Activated T-cell treated with anti-CD3 and anti-CD28 coated beads for 4 hours (primary cell): ENCODE measurements at regions not wholly inside any gene's neighbourhood (a gene's known extent, or its start where the extent isn't known, plus 50 kb on each side); places are given as distances from the start of the nearest gene placed in this dataset.

Experiments used
- DNase-seq: peaks from one replicate; pipeline ENCODE4 v3.0.0-alpha.2; 2020

DNA sequence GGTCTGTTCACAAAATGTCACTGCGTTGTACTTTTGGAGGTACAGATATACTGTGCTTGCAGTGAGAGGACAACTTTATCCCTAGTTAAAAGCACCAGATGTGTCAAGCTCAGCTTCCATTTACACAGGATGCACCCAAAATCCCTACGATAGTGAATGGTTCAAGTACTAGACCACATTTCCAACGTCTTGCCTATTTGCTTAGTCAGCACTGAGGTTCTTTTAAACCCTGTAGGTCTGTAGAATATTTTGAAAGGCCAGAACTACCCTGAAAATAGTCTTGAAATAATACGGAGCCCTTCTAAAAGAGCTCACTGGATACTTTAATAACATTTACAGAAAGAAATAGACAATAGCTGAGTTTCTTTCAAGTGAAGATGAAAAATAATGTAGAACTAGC, 466.1 kb downstream of the FUT8 start:
- no peak for DNase-seq

- no peak for DNase-seq
Measured at GRCh38 chr14:65879248-65880009, 466.9 kb downstream of the FUT8 start.

GRCh38 chr14:65880507-65880906, 468.0 kb downstream of the FUT8 start:
- DNase-seq: no peak

DNA sequence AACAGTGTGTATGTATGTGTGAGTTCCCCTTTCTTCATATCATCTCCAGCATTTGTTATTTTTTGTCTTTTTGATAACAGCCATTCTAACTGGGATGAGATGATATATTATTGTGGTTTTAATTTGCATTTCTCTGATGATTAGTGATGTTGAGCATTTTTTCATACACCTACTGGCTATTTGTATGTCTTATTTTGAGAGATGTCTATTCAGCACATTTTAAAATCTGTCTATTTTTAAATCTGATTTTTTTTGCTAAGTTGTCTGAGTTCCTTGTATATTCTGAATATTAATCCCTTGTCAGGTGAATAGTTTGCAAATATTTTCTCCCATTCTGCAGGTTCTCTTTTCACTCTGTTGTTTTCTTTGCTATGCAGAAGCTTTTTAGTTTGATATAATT, 469.1 kb downstream of the FUT8 start:
- DNase-seq: no peak

GRCh38 chr14:65888677-65889076, 476.1 kb downstream of the FUT8 start:
- DNase-seq: no peak

DNA sequence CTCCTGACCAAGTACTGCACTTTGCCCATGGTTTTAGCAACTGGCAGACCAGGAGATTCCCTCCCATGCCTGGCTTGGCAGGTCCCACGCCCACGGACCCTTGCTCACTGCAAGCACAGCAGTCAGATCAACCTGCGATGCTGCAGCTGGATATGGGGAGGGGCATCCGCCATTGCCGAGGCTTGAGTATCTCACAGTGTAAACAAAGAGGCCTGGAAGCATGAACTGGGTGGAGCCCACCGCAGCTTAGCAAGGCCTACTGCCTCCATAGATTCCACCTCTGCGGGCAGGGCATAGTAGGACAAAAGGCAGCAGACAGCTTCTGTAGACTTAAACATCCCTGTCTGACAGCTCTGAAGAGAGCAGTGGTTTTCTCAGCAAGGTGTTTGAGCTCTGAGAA, 479.8 kb downstream of the FUT8 start:
- DNase-seq: no peak

DNA sequence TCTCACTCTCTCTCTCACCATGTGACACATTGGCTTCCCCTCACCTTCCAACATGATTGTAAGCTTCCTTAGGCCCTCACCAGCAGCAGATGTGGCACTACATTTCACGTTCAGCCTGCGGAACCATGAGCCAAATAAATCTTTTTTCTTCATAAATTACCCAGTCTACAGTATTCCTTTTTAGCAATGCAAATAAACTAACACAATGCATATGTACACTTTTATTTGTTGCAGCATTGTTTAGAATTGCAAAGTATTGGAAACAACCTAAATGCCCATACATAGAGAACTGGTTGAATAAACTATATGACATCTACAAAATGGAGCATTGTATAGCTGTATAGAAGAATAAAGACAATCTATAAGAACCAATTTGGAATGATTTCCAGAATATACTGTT, 487.6 kb downstream of the FUT8 start:
- DNase-seq: no peak

GRCh38 chr14:65901595-65901994, 489.1 kb downstream of the FUT8 start:
- DNase-seq: no peak

DNA sequence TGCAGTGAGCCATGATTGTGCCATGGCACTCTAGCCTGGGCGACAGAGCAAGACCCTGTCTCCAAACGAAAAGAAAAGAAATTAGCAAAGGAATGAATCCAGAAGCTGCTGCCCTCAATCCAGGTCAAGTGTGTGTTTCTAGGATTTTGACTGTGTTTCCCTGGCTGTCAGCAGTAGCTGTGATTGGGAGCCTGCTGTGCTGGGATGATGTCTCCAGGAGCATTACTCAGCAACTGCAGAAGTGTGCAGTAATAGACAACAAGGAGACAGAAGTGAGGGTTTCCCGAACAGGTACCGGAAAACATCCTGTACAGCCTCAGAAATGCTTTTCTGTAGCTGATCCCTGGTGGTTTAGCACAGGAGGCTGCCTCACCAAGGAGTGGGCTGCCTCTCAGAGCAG, 492.5 kb downstream of the FUT8 start:
- DNase-seq: no peak

DNA sequence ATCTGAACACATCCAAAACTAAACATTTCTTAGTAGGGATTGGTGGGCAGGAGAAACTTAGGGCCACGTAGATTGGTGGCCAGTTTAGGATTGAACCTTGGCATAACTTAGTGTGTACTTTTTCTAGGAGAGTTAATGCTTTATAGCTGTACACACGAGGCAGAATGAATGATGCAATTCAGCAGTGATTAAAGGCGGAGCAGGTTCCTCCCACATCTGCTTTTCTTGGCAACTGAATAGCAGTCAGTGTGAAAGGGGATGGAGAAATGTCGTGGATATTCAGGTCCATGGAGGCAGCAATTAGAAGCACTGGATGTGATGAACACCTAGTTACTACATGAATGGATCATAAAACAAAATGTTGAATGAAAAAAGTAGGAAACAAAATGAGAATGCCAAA, 493.8 kb downstream of the FUT8 start:
- no peak for DNase-seq

- DNase-seq: no peak
Measured at GRCh38 chr14:65906948-65907347, 494.4 kb downstream of the FUT8 start.

GRCh38 chr14:65910108-65910786, 497.7 kb downstream of the FUT8 start:
- no peak for DNase-seq

GRCh38 chr14:65915125-65915524, 502.6 kb downstream of the FUT8 start:
- no peak for DNase-seq

GRCh38 chr14:65916055-65916454, 503.5 kb downstream of the FUT8 start:
- DNase-seq: no peak

GRCh38 chr14:65920996-65921395, 508.5 kb downstream of the FUT8 start:
- DNase-seq: no peak

- DNase-seq: no peak
Measured at GRCh38 chr14:65922142-65922541, 509.6 kb downstream of the FUT8 start.

DNA sequence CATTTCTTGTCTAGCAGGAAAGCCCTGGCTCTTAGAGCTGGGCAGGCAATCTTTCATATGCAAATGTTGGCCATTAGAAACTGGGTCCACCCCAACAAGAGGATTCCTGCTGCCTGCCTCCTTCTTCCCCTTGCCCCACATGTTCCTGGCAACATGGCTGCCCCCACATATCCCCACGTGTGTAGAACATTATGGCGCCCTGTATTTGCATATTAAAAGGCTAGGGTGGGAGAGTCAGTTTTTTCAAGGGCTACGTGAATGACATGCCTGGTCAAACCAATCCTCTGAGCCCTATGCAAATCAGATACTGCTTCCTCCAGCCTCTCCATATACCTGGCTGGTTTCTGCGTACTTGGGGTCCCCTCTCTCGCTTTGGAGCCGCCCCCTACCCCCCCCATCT, 514.0 kb downstream of the FUT8 start:
- DNase-seq: no peak

DNA sequence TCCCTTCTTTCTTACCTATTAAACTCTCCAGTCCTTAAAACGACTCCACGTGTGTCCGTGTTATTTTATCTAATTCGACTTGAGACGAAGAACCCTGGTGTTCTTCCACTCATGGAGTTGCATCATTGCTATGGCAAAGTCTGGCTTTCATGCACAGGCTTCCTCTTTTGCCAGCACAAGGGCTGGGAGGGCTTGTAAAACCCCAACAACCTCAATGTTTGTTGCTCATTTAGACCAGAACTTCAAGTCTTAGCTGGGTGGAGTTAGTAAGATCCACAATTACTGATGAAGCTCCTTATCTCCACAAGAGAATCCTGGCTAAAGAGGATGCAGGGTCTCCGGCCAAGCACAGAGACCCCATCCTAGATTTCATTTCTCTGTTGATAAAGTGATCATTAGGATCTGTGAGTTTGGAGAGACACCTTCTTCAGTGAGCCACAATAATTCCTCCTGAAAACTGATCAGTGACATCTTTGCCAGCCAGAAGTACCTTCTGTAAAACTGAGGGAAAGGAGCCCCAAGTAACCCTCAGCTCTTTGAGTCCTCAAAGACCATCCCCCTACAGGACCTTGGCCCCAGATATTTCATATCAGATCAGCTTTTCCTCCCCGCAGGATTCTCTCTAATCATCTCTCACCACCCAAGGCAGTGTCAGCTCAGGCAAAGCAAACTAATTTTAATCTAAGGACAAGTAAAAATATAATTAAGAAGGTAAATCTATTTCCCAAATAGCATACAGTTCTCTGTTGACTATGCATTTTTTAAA, 514.6 kb downstream of the FUT8 start:
- no peak for DNase-seq

GRCh38 chr14:65927931-65928356, 515.4 kb downstream of the FUT8 start:
- peak; percentile 47 for DNase-seq

DNA sequence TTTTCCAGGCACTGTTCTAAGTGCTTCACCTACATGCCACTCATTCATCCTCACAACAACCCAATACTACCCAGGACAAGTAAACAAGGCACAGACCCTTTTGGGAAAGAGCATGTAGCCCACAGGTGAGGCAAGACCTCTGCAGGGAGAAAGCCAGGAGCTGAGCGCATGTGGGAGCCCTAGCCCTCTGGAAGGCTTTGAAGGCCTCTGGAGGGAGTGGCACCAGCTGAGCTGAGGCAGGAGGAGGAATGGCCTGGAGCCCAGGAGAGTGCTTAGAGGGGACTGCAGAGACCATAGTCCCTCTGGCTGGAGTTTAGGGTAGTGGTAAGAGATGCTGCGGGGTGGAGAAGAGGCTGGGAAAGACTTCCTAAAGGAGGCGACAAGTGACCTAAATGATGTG, 516.5 kb downstream of the FUT8 start:
- DNase-seq: no peak

DNA sequence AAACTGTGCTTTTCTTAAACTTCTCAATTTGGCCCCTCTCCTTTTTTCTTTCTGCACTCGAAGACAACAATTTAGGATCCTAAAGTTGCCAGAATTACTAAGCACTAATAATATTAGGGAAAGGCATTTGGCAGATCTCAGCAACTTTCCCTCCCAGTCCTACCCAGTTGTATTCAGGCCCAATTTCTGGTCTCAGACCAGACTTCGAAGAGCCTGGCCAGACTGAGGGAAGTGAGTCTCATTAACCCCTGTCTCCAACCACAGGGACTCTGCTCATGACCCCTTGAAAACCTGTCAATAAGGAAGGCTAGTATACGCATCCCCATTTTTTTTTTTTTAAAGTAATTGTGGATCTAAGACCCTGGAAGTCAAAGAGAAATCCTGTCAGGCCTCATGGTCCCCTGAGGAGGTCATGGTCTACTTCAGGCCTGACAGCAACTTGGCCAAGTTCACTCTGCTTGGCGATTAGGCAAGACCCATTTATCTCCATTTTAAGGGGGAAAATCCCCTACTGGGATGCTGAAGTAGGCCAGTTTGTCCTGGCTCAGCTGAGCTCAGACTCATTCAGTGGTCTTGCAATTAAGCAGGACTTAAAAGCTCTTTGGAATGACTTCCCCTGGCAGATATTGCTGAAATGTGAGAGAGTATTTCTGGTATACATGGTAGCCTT, 521.0 kb downstream of the FUT8 start:
- no peak for DNase-seq

DNA sequence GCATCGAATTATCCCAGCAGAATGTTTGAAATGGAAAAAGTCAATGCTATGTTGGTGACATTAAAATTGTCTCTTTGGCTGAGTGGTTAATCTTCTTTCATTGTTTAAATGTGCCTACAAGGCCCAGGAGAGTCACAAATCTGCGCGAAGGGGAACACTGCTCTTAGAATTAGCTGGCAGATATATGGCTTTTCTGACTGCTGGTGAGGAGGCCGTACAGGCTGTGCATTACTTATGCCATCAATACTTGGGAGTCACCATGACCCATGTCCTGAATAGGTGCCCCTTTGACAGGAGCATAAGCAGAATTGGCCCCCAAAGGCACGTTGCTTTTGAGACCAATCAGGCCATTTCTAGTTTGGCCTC, 521.5 kb downstream of the FUT8 start:
- no peak for DNase-seq

GRCh38 chr14:65936342-65936975, 523.9 kb downstream of the FUT8 start:
- DNase-seq: no peak
